Muscle layer of colon (tissue), 2 donors: ENCODE measurements at regions not wholly inside any gene's neighbourhood (a gene's known extent, or its start where the extent isn't known, plus 50 kb on each side); places are given as distances from the start of the nearest gene placed in this dataset.
"Not testable (repeated sequence)": the region's sequence is repeated elsewhere in the genome, so short reads cannot be mapped to it uniquely, and the experiment has no call there.

Source experiments
- H3K27ac ChIP-seq: one replicate; pipeline ENCODE4 v1.7.0; 2013; ENCODE audit warnings: low read depth, mild to moderate bottlenecking, low read length, moderate library complexity
- H3K27me3 ChIP-seq, 2 donors: one replicate each; pipeline ENCODE4 v1.7.0; 2013; ENCODE audit warnings: low read length in 2 of 2, mild to moderate bottlenecking in 2 of 2; ENCODE audit not compliant: insufficient read depth in 2 of 2, control insufficient read depth in 1 of 2
- H3K36me3 ChIP-seq: one replicate; pipeline ENCODE4 v1.7.0; 2013; ENCODE audit warnings: mild to moderate bottlenecking, low read length; ENCODE audit not compliant: insufficient read depth
- H3K4me1 ChIP-seq: one replicate; pipeline ENCODE4 v1.7.0; 2013; ENCODE audit warnings: mild to moderate bottlenecking, low read length; ENCODE audit not compliant: insufficient read depth
- H3K4me3 ChIP-seq, 2 donors: one replicate each; pipeline ENCODE4 v1.7.0; 2013; ENCODE audit warnings: low read length in 2 of 2, low read depth in 1 of 2, mild to moderate bottlenecking in 1 of 2, moderate library complexity in 1 of 2
- H3K9ac ChIP-seq: one replicate; pipeline ENCODE4 v1.7.0; 2013; ENCODE audit warnings: low read length
- H3K9me3 ChIP-seq: one replicate; pipeline ENCODE4 v1.7.0; 2013; ENCODE audit warnings: mild to moderate bottlenecking, low read length
- donor health status: abdominal sarcoma.
- donor health status: Adenocarcinoma of cecum.

DNA sequence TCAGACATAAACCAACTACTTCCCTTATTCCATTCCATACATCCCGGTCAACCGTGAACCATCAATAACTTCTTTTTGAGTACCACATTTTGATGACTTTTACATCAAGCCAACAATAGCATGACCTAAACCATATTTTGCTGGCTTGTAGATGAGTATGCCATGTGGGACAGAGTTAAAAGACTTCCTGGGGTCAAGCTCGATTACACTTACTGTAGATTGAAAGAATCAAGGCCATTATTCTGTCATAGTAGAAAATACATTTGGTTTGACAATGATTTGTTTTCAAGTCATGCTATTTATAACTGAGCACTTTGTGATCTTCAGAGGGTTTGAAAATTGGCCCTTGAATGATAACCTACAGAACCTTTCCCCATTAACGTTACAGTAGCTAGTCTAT lies 1086.9 kb upstream of the PCDH20 start:
- Histone ChIP-seq H3K27me3 (no peaks in the 10 kb centered on the region), H3K9ac (no peak overlapping the region), H3K4me3 (no peak overlapping the region), H3K36me3 (no peaks in the 10 kb centered on the region), H3K9me3 (no peaks in the 10 kb centered on the region), H3K27ac (no peak overlapping the region), H3K4me1 (no peaks in the 10 kb centered on the region)

DNA sequence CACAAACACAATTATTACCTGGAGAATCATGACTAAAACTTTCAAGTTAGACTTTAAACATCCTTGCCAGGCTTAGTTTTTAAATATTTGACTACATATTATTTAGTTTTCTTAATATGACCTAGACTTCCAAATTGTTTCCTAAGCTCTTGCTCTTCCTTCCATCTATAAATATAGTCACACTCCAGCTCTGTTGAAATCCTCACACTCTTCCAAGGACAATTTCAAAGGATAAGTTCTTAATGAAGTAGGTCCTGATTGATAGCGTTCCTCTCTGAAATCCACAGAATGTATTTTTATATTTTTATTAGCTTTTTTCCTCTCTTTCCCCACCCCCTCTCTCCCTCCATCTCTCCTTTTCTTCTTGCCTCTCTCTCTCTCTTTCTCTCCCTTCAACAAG lies 1074.1 kb upstream of the PCDH20 start:
- Histone ChIP-seq H3K9ac (no peak overlapping the region), H3K27ac (no peak overlapping the region), H3K27me3 (no peaks in the 10 kb centered on the region), H3K9me3 (no peaks in the 10 kb centered on the region), H3K36me3 (no peaks in the 10 kb centered on the region), H3K4me3 (no peak overlapping the region), H3K4me1 (no peaks in the 10 kb centered on the region)

DNA sequence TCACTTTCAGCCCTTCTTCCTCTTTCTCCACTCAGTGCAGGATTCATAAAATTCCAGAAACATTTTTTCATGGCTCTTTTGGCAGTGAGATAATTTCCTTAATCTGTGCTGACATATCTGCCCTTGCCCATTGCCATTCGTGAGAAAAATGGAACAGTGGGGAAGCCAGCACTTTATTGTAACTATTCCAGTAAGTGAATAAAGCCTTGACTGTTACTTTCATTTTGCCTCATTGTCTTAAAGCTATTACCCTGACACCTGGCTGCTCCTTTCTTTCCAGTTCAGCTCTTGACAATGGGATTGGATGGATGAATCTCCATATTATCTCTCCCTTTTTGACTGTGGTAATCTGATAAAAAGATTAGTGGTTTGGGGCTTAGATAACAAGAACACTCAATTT lies 1068.1 kb upstream of the PCDH20 start:
- H3K36me3 ChIP-seq = no peaks in the 10 kb centered on the region
- no peak overlapping the region for H3K9ac ChIP-seq
- no peaks in the 10 kb centered on the region for H3K9me3 ChIP-seq
- H3K27me3 ChIP-seq = no peaks in the 10 kb centered on the region
- H3K4me1 ChIP-seq = no peaks in the 10 kb centered on the region
- H3K4me3 ChIP-seq = no peak overlapping the region
- H3K27ac ChIP-seq = no peak overlapping the region

DNA sequence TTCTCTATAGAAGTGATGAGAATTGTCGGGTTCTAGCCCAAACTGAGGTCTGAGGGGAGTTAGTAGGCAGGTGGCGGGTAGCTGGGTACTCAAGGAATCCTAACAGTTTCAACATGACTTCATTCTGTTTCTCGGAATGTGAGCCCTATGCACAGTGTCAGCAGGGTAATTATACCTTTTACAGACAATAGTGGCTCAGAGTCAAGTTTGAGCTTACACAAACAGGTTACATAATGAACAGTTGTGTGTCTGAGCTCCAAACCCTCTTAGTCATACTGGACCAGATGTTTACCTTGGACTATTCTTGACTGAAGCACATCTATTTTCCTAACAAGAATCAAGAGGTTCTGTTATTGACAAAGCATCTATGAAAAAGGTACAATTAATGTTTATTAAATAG lies 1066.7 kb upstream of the PCDH20 start:
- Histone ChIP-seq H3K27ac (no peak overlapping the region), H3K36me3 (no peaks in the 10 kb centered on the region), H3K9me3 (no peaks in the 10 kb centered on the region), H3K4me3 (no peak overlapping the region), H3K27me3 (no peaks in the 10 kb centered on the region), H3K9ac (no peak overlapping the region), H3K4me1 (no peaks in the 10 kb centered on the region)

DNA sequence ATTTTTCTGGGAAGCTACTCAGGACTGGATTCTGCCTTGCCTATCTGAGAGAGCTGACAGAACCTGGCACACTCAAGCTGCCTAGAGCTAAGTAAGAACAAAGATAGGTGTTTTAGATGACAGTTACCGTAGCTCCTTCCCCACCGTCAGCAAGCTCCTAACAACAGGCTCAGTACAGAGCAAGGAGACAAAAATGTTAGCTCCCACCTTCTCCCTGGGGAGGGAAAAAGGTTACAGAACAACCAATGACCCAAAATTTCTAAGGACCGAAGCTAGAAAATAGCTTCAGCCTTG lies 1058.2 kb upstream of the PCDH20 start:
- Histone ChIP-seq H3K9ac (no peak overlapping the region), H3K36me3 (no peaks in the 10 kb centered on the region), H3K4me3 (no peak overlapping the region), H3K4me1 (no peaks in the 10 kb centered on the region), H3K9me3 (no peaks in the 10 kb centered on the region), H3K27me3 (no peaks in the 10 kb centered on the region), H3K27ac (no peak overlapping the region)

DNA sequence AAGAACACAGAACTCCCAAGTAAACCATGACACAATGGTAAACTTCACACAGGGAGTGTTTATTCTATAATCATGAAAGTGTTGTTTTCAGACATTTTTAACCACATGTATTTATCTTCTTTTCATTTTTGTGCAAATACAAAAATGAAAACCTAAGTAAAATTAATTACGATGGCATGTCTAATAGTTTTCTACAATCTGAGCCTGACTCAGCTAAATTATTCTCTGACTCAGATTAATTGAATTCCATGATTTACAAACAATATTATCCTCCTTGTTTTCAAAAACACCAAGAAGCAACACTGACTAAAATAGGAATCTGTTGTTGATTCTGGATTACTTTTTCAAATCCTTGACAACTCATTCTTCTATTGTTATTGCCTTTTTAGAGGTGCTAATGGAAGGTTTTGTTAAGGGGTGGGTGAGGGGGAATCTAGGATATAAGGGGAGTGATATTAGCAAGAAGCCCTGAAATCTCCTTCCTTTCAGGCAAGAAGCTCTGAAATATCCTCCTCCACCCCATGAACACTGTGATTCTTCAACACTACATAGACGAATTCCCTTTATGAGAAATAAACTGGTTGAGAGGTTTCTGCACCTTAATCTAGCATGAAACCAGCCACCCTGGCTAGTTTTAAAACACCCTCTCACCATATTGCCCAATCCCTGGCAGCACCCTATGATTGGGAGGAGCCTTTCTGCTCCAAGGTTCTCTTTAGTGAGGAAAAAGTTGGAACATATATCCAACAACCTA lies 1057.7 kb upstream of the PCDH20 start:
- H3K4me1 ChIP-seq = no peaks in the 10 kb centered on the region
- H3K9me3 ChIP-seq = no peaks in the 10 kb centered on the region
- no peaks in the 10 kb centered on the region for H3K27me3 ChIP-seq
- no peaks in the 10 kb centered on the region for H3K36me3 ChIP-seq
- no peak overlapping the region for H3K27ac ChIP-seq
- H3K9ac ChIP-seq = no peak overlapping the region
- no peak overlapping the region for H3K4me3 ChIP-seq

DNA sequence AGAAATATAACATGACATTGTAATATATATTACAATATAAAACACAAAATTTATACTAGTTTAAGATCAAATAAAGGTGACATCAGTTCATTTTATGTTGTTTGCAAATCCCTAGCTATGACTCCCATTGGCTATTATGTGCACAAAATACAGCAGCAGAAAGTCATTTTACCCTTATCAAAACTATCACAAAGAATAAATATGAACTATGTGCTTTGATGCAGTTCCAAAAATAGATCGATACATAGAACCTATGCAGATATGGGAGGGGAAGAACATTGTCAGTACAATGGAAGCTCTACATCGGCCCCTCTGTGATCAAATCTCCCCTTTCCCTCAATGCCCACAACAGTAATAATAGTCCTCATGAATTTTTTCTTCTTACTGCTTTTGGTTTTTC lies 1038.1 kb upstream of the PCDH20 start:
- Histone ChIP-seq H3K27me3 (no peaks in the 10 kb centered on the region), H3K4me3 (no peak overlapping the region), H3K4me1 (no peaks in the 10 kb centered on the region), H3K27ac (no peak overlapping the region), H3K9ac (no peak overlapping the region), H3K9me3 (no peaks in the 10 kb centered on the region), H3K36me3 (no peaks in the 10 kb centered on the region)

DNA sequence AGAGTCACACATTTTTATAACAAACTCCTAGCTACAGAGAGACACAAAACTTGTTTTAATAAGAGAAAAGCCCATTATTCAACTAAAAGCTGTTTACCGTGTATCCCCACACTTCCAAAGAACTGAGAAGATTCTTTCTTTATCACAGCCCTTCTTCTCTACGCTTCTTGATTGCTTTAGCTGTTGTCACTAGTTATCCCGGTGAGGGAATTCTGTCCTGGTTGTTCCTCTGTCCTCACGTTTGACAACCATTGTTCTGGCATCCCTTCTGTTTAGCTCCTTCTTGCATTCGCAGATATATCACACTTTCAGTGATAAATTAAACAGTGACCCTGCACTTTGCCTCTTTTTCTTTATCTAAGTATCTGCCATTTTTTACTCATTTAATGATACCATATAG lies 1035.1 kb upstream of the PCDH20 start:
- H3K27me3 ChIP-seq = no peaks in the 10 kb centered on the region
- H3K27ac ChIP-seq = no peak overlapping the region
- no peaks in the 10 kb centered on the region for H3K4me1 ChIP-seq
- H3K4me3 ChIP-seq = no peak overlapping the region
- H3K9me3 ChIP-seq = no peaks in the 10 kb centered on the region
- no peak overlapping the region for H3K9ac ChIP-seq
- H3K36me3 ChIP-seq = no peaks in the 10 kb centered on the region

DNA sequence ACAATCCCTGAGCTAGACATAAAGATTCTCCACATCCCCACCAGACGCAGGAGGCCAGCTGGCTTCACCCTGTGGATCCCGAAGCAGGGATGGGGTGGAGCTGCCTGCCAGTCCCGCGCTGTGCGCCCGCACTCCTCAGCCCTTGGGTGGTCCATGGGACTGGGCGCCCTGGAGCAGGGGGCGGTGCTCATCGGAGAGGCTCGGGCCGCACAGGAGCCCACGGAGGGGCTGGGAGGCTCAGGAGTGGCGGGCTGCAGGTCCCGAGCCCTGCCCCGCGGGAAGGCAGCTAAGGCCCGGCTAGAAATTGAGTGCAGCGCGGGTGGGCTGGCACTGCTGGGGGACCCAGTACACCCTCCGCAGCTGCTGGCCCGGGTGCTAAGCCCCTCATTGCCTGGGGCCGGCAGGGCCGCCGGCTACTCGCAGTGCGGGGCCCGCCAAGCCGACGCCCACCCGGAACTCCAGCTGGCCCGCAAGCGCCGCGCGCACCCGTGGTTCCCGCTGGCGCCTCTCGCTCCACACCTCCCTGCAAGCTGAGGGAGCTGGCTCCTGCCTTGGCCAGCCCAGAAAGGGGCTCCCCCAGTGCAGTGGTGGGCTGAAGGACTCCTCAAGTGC lies 1032.2 kb upstream of the PCDH20 start:
- not testable (repeated sequence) for H3K4me3 ChIP-seq, H3K27me3 ChIP-seq, H3K9ac ChIP-seq, H3K9me3 ChIP-seq, H3K4me1 ChIP-seq, H3K27ac ChIP-seq, H3K36me3 ChIP-seq

DNA sequence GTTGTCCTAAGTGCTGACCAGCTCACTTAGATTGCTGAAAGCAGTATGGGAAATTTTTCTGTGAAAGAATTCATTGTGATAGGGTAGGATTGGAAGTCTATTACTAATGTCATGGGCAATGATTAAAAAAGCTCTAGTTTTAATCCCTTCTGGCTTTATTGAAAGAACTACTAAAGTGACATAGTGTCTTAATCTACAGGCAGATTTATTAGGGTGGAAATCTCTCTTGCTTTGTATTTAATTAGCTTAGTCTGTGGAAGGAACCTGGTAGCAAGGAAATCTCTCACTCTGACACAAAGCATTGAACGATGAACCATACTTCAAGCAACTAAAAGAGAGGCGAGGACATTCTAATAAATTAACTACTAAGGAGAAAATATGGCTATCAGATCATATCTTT lies 1029.2 kb upstream of the PCDH20 start:
- no peak overlapping the region for H3K27ac ChIP-seq
- H3K4me3 ChIP-seq = no peak overlapping the region
- no peaks in the 10 kb centered on the region for H3K9me3 ChIP-seq

DNA sequence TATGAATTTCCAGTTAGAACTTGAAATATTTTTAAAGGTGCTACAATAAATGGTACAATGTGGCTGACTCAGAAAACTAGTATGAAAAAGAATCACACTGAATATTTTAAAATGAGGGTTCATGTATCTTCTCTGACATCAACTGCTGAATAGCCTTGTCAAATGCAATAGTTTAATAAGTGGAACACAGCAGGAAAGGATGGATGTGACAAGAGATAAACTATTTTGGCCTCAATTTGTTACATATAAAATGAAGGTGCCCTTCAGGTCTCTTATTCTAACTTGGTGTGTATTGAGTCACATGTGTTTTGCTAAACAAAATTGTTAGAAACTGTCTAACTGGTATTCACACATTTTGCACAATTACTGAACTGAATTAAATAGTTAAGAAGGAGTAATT lies 1018.4 kb upstream of the PCDH20 start:
- Histone ChIP-seq H3K9ac (no peak overlapping the region), H3K4me3 (no peak overlapping the region)

More for the DNA sequence above, 1029.2 kb upstream of the PCDH20 start:
- H3K27me3 ChIP-seq = no peaks in the 10 kb centered on the region
- no peaks in the 10 kb centered on the region for H3K36me3 ChIP-seq
- no peaks in the 10 kb centered on the region for H3K4me1 ChIP-seq
- H3K9ac ChIP-seq = no peak overlapping the region

DNA sequence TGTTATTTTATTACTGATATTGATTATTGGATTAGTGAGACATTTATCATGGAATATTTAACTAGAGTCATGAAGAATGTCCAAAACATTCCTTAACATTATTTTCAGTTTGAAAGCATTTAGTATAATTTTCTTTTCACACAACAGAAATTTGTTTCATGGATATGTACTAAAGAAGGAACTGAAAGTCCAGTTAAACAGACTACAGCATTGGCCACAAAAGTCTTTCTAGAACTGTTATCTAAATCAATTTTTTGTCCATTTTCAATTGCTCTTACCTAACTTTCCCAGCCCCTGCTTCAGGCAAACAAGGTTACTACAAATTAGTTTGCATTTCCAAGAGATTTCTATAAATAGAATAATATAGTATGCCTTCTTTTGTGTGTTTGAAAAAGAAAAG lies 1018.0 kb upstream of the PCDH20 start:
- H3K9me3 ChIP-seq = no peaks in the 10 kb centered on the region
- no peak overlapping the region for H3K27ac ChIP-seq
- H3K27me3 ChIP-seq = no peaks in the 10 kb centered on the region
- H3K4me1 ChIP-seq = no peaks in the 10 kb centered on the region
- no peaks in the 10 kb centered on the region for H3K36me3 ChIP-seq
- no peak overlapping the region for H3K4me3 ChIP-seq
- no peak overlapping the region for H3K9ac ChIP-seq

More for the DNA sequence above, 1018.4 kb upstream of the PCDH20 start:
- no peaks in the 10 kb centered on the region for H3K36me3 ChIP-seq
- no peaks in the 10 kb centered on the region for H3K9me3 ChIP-seq
- no peak overlapping the region for H3K27ac ChIP-seq
- no peaks in the 10 kb centered on the region for H3K27me3 ChIP-seq
- H3K4me1 ChIP-seq = no peaks in the 10 kb centered on the region
